GM23248 (cell line): ENCODE measurements at regions not wholly inside any gene's neighbourhood (a gene's known extent, or its start where the extent isn't known, plus 50 kb on each side); places are given as distances from the start of the nearest gene placed in this dataset.

Experiments used
- DNase-seq: peaks from one replicate; pipeline ENCODE4 v3.0.0-alpha.2; 2015
- H2AFZ ChIP-seq: fragments of 200-600 bp; sonication (generic); 2 replicates; pipeline ENCODE4 v1.6.1; 2016; ENCODE audit warnings: antibody characterized with exemption
- H3F3A ChIP-seq: fragments of 200-600 bp; sonication (generic); 2 replicates; pipeline ENCODE4 v1.6.1; 2016; ENCODE audit warnings: mild to moderate bottlenecking, antibody characterized with exemption, mixed run types; ENCODE audit not compliant: insufficient read depth
- H3K27ac ChIP-seq: fragments of 200-600 bp; sonication (generic); 2 replicates; pipeline ENCODE4 v1.5.1; 2016; ENCODE audit warnings: mild to moderate bottlenecking
- H3K27me3 ChIP-seq: fragments of 200-600 bp; sonication (generic); replicated peaks from 2 replicates; pipeline ENCODE4 v1.6.1; 2016; ENCODE audit warnings: mild to moderate bottlenecking; ENCODE audit not compliant: insufficient read depth
- H3K36me3 ChIP-seq: fragments of 200-600 bp; sonication (generic); 2 replicates; pipeline ENCODE4 v1.6.1; 2016; ENCODE audit warnings: low read depth, mild to moderate bottlenecking
- H3K4me1 ChIP-seq: fragments of 200-600 bp; sonication (generic); 2 replicates; pipeline ENCODE4 v1.6.1; 2016; ENCODE audit warnings: mild to moderate bottlenecking; ENCODE audit not compliant: insufficient read depth
- H3K4me2 ChIP-seq: fragments of 200-600 bp; sonication (generic); one replicate; pipeline ENCODE4 v1.6.1; 2016; ENCODE audit warnings: mild to moderate bottlenecking; ENCODE audit not compliant: unreplicated experiment
- H3K4me3 ChIP-seq: fragments of 200-600 bp; sonication (generic); 2 replicates; pipeline ENCODE4 v1.5.1; 2016; ENCODE audit warnings: mild to moderate bottlenecking
- H3K79me2 ChIP-seq: fragments of 200-600 bp; sonication (generic); 2 replicates; pipeline ENCODE4 v1.6.1; 2016; ENCODE audit warnings: mild to moderate bottlenecking; ENCODE audit not compliant: insufficient read depth
- H3K9ac ChIP-seq: fragments of 200-600 bp; sonication (generic); 2 replicates; pipeline ENCODE4 v1.6.1; 2016; ENCODE audit warnings: mild to moderate bottlenecking
- H3K9me2 ChIP-seq: fragments of 200-600 bp; sonication (generic); 2 replicates; pipeline ENCODE4 v1.6.1; 2016; ENCODE audit warnings: mixed run types, mild to moderate bottlenecking, moderate library complexity; ENCODE audit not compliant: insufficient read depth
- H3K9me3 ChIP-seq: fragments of 200-600 bp; sonication (generic); one replicate; pipeline ENCODE4 v1.6.1; 2017; ENCODE audit warnings: low read depth
- H4K20me1 ChIP-seq: fragments of 200-600 bp; sonication (generic); 2 replicates; pipeline ENCODE4 v1.6.0; 2016; ENCODE audit not compliant: insufficient read depth
- EZH2 ChIP-seq: fragments of 200-600 bp; sonication (generic); IDR thresholded peaks from 2 replicates; pipeline ENCODE4 v1.6.1; 2018; ENCODE audit warnings: antibody characterized with exemption, mild to moderate bottlenecking; ENCODE audit not compliant: insufficient read depth, poor library complexity, severe bottlenecking
- EZH2phosphoT487 ChIP-seq: fragments of 200-600 bp; sonication (generic); IDR thresholded peaks from 2 replicates; pipeline ENCODE4 v1.6.1; 2018; ENCODE audit warnings: antibody characterized with exemption, moderate library complexity, mild to moderate bottlenecking, low read depth; ENCODE audit not compliant: insufficient read depth
- WGBS, 2 experiments: methylation state at CpG; one replicate each; pipeline ENCODE4 v1.1.6; 2015 to 2017; ENCODE audit warnings: low lambda C conversion rate in 2 of 2, low coverage in 1 of 2; ENCODE audit errors: missing lambda C conversion rate in 2 of 2; 5-methylcytosine and 5-hydroxymethylcytosine counted together
- in situ Hi-C: fragments of 300-500 bp; cut with MboI; formaldehyde crosslinking; loops from 2 replicates; pipeline ENCODE4 v1.15.0; 2020

- in situ Hi-C loops: no loop called here
These were observed 314.1 kb downstream of the KLF5 start for GRCh38 chr13:73372666-73373627.

GRCh38 chr13:73370066-73370465, 311.3 kb downstream of the KLF5 start:
- Histone ChIP-seq H3F3A (no peaks in the 10 kb centered on the region), H3K79me2 (no peaks in the 10 kb centered on the region), H3K9me3 (no peaks in the 10 kb centered on the region), H3K27me3 (peaks cover 22% of the 10 kb centered on the region; the same call in 1 of the 2 replicates), H3K4me2 (no peak overlapping the region), H4K20me1 (no peaks in the 10 kb centered on the region), H2AFZ (no peak overlapping the region), H3K4me1 (no peaks in the 10 kb centered on the region), H3K27ac (no peak overlapping the region), H3K9ac (no peak overlapping the region), H3K36me3 (no peaks in the 10 kb centered on the region), H3K9me2 (no peaks in the 10 kb centered on the region), H3K4me3 (no peak overlapping the region)
- no peak for TF ChIP-seq EZH2phosphoT487
- TF ChIP-seq EZH2: no peak
- WGBS, 2 experiments: 27 to 34% methylated on average over 3 of the region's 3 CpGs
- no peak for DNase-seq
- in situ Hi-C loops: no loop called here

More at GRCh38 chr13:73372666-73373627, 314.1 kb downstream of the KLF5 start:
- Histone ChIP-seq H2AFZ (no peak overlapping the region), H3K4me2 (no peak overlapping the region), H4K20me1 (no peaks in the 10 kb centered on the region), H3K36me3 (no peaks in the 10 kb centered on the region), H3K9me2 (no peaks in the 10 kb centered on the region), H3K79me2 (no peaks in the 10 kb centered on the region), H3F3A (no peaks in the 10 kb centered on the region), H3K4me3 (no peak overlapping the region), H3K9me3 (no peaks in the 10 kb centered on the region), H3K27me3 (peaks cover 16% of the 10 kb centered on the region; the same call in 1 of the 2 replicates), H3K4me1 (no peaks in the 10 kb centered on the region), H3K9ac (no peak overlapping the region), H3K27ac (no peak overlapping the region)
- TF ChIP-seq EZH2 (no peak), EZH2phosphoT487 (no peak)
- 32 to 33% methylated on average over 5 of the region's 5 CpGs for WGBS, 2 experiments
- no peak for DNase-seq

GRCh38 chr13:73369095-73369494, 310.3 kb downstream of the KLF5 start:
- Histone ChIP-seq H3K9ac (no peak overlapping the region), H3K27ac (no peak overlapping the region), H3K9me2 (no peaks in the 10 kb centered on the region), H3K79me2 (no peaks in the 10 kb centered on the region), H3K4me2 (no peak overlapping the region), H2AFZ (no peak overlapping the region), H4K20me1 (no peaks in the 10 kb centered on the region), H3K36me3 (no peaks in the 10 kb centered on the region), H3K27me3 (peaks cover 22% of the 10 kb centered on the region; the same call in 1 of the 2 replicates), H3F3A (no peaks in the 10 kb centered on the region), H3K4me1 (no peaks in the 10 kb centered on the region), H3K4me3 (no peak overlapping the region), H3K9me3 (no peaks in the 10 kb centered on the region)
- no peak for DNase-seq
- in situ Hi-C loops: no loop called here
- WGBS, 2 experiments: 48 to 58% methylated on average over 2 of the region's 2 CpGs
- TF ChIP-seq EZH2phosphoT487 (no peak), EZH2 (no peak)

GRCh38 chr13:73368608-73369007, 309.8 kb downstream of the KLF5 start:
- H3F3A ChIP-seq: no peaks in the 10 kb centered on the region
- no peaks in the 10 kb centered on the region for H3K79me2 ChIP-seq
- H3K36me3 ChIP-seq: no peaks in the 10 kb centered on the region
- no peaks in the 10 kb centered on the region for H3K9me3 ChIP-seq
- H3K27me3 ChIP-seq: peaks cover 22% of the 10 kb centered on the region; the same call in 1 of the 2 replicates
- no peak overlapping the region for H3K4me3 ChIP-seq
- DNase-seq: no peak
- H4K20me1 ChIP-seq: no peaks in the 10 kb centered on the region
- 63 to 74% methylated on average over 5 of the region's 5 CpGs for WGBS, 2 experiments
- H3K9me2 ChIP-seq: no peaks in the 10 kb centered on the region
- TF ChIP-seq EZH2 (no peak), EZH2phosphoT487 (no peak)
- no peak overlapping the region for H2AFZ ChIP-seq
- no peaks in the 10 kb centered on the region for H3K4me1 ChIP-seq
- no peak overlapping the region for H3K27ac ChIP-seq
- H3K9ac ChIP-seq: no peak overlapping the region
- no peak overlapping the region for H3K4me2 ChIP-seq
- in situ Hi-C loops: no loop called here
